HL-60 (cell line): ENCODE measurements at regions not wholly inside any gene's neighbourhood (a gene's known extent, or its start where the extent isn't known, plus 50 kb on each side); places are given as distances from the start of the nearest gene placed in this dataset.

Source experiments
- DNase-seq, 2 experiments: peaks; one replicate each; pipeline ENCODE4 v3.0.0-alpha.2; 2010 to 2020; ENCODE audit warnings: low read depth in 1 of 2, low spot score in 1 of 2
- H3K27ac ChIP-seq: fragments of 250-450 bp; sonication (Bioruptor Pico); replicated peaks from 2 replicates; pipeline ENCODE4 v1.5.1; 2020; ENCODE audit warnings: mild to moderate bottlenecking, moderate library complexity
- H3K27me3 ChIP-seq: fragments of 250-450 bp; sonication (Bioruptor Pico); 2 replicates; pipeline ENCODE4 v1.5.1; 2021; ENCODE audit warnings: mild to moderate bottlenecking, moderate library complexity; ENCODE audit not compliant: insufficient read depth, poor library complexity, severe bottlenecking
- H3K4me3 ChIP-seq: replicated peaks from 2 replicates; pipeline ENCODE4 v1.5.1; 2011; ENCODE audit warnings: mild to moderate bottlenecking, control low read depth, low read length; ENCODE audit not compliant: insufficient read depth
- GABPA ChIP-seq: IDR thresholded peaks from 2 replicates; pipeline ENCODE4 v1.6.1; 2012; ENCODE audit warnings: low read depth
- POLR2AphosphoS5 ChIP-seq: IDR thresholded peaks from 2 replicates; pipeline ENCODE4 v1.6.1; 2012; ENCODE audit warnings: low read depth
- SPI1 ChIP-seq: IDR thresholded peaks from 2 replicates; pipeline ENCODE4 v1.6.1; 2012; ENCODE audit warnings: low read depth, mild to moderate bottlenecking, borderline replicate concordance
- TF ChIP-seq, protein P1 (sequence below): IDR thresholded peaks from one replicate; pipeline ENCODE4 v1.5.1; 2011; ENCODE audit warnings: low read length, control low read depth, inconsistent platforms; ENCODE audit not compliant: insufficient read depth
- TF ChIP-seq, protein P2 (sequence below): IDR thresholded peaks from 2 replicates; pipeline ENCODE4 v1.6.1; 2012; ENCODE audit warnings: low read depth; ENCODE audit not compliant: insufficient replicate concordance

DNA sequence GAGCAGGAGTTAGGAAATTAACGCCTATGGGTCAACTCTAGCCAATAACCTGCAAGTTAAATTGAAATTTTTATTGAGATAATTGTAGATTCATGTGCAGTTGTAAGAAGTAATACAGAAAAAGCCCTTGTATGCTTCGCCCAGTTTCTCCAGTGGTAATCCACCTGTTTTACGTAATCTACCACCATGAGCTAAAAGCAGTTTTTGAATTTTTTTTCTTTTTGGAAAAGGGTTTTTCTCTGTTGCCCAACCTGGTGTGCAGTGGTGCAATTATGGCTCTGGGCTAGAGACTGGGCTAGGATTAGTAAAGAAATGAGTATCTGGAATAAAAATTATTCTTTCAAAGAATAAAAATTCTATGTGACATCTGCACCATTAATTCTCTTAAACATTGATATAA lies 116.2 kb downstream of the ZFP64 start:
- Histone ChIP-seq H3K4me3 (no peak overlapping the region), H3K27ac (no peak overlapping the region), H3K27me3 (no peaks in the 10 kb centered on the region)
- no peak for DNase-seq
- TF ChIP-seq, protein P1, sequence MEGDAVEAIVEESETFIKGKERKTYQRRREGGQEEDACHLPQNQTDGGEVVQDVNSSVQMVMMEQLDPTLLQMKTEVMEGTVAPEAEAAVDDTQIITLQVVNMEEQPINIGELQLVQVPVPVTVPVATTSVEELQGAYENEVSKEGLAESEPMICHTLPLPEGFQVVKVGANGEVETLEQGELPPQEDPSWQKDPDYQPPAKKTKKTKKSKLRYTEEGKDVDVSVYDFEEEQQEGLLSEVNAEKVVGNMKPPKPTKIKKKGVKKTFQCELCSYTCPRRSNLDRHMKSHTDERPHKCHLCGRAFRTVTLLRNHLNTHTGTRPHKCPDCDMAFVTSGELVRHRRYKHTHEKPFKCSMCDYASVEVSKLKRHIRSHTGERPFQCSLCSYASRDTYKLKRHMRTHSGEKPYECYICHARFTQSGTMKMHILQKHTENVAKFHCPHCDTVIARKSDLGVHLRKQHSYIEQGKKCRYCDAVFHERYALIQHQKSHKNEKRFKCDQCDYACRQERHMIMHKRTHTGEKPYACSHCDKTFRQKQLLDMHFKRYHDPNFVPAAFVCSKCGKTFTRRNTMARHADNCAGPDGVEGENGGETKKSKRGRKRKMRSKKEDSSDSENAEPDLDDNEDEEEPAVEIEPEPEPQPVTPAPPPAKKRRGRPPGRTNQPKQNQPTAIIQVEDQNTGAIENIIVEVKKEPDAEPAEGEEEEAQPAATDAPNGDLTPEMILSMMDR: no peak
- TF ChIP-seq SPI1 (no peak), GABPA (no peak), POLR2AphosphoS5 (no peak)
- TF ChIP-seq, protein P2, sequence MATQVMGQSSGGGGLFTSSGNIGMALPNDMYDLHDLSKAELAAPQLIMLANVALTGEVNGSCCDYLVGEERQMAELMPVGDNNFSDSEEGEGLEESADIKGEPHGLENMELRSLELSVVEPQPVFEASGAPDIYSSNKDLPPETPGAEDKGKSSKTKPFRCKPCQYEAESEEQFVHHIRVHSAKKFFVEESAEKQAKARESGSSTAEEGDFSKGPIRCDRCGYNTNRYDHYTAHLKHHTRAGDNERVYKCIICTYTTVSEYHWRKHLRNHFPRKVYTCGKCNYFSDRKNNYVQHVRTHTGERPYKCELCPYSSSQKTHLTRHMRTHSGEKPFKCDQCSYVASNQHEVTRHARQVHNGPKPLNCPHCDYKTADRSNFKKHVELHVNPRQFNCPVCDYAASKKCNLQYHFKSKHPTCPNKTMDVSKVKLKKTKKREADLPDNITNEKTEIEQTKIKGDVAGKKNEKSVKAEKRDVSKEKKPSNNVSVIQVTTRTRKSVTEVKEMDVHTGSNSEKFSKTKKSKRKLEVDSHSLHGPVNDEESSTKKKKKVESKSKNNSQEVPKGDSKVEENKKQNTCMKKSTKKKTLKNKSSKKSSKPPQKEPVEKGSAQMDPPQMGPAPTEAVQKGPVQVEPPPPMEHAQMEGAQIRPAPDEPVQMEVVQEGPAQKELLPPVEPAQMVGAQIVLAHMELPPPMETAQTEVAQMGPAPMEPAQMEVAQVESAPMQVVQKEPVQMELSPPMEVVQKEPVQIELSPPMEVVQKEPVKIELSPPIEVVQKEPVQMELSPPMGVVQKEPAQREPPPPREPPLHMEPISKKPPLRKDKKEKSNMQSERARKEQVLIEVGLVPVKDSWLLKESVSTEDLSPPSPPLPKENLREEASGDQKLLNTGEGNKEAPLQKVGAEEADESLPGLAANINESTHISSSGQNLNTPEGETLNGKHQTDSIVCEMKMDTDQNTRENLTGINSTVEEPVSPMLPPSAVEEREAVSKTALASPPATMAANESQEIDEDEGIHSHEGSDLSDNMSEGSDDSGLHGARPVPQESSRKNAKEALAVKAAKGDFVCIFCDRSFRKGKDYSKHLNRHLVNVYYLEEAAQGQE: no peak

DNA sequence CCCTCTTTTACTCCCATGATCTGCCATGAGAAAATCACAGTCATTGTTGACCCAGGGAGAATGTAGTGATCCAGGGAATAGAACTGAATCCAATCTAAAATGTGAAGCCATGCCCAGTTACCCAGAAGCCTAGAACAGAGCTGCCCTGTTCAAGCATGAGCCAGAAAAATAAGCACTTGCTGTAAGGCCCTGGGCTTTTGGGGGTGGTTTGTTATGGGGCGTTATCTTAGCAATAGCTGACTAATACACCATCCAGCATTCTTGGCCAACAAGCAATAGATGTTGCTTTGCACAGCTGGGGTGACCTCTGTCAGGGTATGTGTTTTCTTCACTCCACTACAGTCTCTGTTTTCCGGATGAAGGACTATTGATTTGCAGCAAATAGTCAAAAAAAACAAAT lies 120.4 kb downstream of the ZFP64 start:
- no peak for TF ChIP-seq GABPA
- no peak for TF ChIP-seq SPI1
- TF ChIP-seq, protein P2: no peak
- TF ChIP-seq, protein P1: no peak
- TF ChIP-seq POLR2AphosphoS5: no peak
- no peak for DNase-seq
- Histone ChIP-seq H3K4me3 (no peak overlapping the region), H3K27ac (no peak overlapping the region), H3K27me3 (no peaks in the 10 kb centered on the region)

DNA sequence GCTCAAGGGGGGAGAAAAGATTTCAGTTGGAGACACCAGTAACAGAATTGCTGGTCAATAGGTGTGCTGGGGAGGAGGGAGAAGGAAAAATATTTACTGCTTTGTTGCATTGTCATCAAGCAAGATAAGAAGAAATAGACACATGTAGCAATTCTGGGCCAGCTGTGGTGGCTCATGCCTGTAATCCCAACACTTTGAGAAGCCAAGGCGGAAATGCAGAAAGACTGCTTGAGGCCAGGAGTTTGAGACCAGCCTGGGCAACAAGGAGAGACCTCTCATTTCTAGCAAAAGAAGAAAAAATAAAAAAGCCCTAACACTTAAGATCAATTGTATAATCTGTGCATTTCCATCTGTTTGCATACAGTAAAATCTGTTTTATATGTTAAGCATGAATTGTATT lies 126.6 kb downstream of the ZFP64 start:
- Histone ChIP-seq H3K4me3 (no peak overlapping the region), H3K27ac (no peak overlapping the region), H3K27me3 (no peaks in the 10 kb centered on the region)
- DNase-seq: no peak
- TF ChIP-seq, protein P1: no peak

DNA sequence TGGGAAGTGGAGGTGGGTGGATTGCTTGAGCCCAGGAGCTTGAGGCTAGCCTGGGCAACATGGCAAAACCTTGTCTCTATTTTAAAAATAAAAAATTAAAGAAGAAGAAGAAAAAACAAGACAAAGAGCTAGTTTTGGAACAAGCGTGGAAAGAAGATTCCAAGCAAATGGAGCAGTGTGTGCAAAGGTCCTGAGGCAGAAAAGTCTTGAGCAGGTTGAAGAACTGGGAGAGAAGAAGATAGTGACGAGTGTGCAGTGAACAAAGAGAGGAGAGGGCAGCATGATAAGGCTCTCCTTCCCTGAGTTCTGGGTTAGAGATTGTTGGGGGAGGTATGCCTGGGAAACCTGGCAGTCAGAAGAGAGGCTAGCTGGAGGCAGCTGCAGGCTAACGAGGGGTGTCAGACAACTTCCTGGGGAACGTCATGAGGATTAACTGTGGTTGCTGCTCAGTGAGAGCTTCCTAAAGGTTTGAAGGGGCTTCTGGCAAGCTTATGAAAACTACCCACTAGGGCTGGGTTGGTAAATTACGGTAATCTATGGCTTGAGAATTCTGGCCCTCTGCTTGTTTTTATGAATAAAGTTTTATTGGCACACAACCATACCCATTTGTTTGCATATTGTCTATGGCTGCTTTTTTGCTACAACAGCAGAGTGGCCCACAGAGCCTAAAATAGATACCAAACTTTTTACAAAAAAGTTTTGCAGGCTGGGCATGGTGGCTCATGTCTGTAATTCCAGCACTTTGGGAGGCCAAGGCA lies 128.9 kb downstream of the ZFP64 start:
- TF ChIP-seq POLR2AphosphoS5 (no peak), SPI1 (no peak), GABPA (no peak)
- TF ChIP-seq, protein P1: no peak
- DNase-seq: no peak
- Histone ChIP-seq H3K27ac (no peak overlapping the region), H3K27me3 (no peaks in the 10 kb centered on the region), H3K4me3 (no peak overlapping the region)
